HS-5 (cell line): ENCODE measurements at regions not wholly inside any gene's neighbourhood (a gene's known extent, or its start where the extent isn't known, plus 50 kb on each side); places are given as distances from the start of the nearest gene placed in this dataset.

Source experiments
- DNase-seq: peaks from one replicate; pipeline ENCODE4 v3.0.0-alpha.2; 2012; ENCODE audit warnings: low read depth

- no peak for DNase-seq
These were observed 202.9 kb upstream of the TNP1 start for GRCh38 chr2:217062768-217063167.

- DNase-seq, result no peak
These were observed 202.1 kb upstream of the TNP1 start for GRCh38 chr2:217061916-217062505.

- no peak for DNase-seq
These were observed 201.2 kb upstream of the TNP1 start for GRCh38 chr2:217060951-217061547.

- DNase-seq, result no peak
These were observed 200.7 kb upstream of the TNP1 start for GRCh38 chr2:217060516-217060915.

- no peak for DNase-seq
These were observed 199.2 kb upstream of the TNP1 start for GRCh38 chr2:217058791-217059755.

- no peak for DNase-seq
These were observed 197.9 kb upstream of the TNP1 start for GRCh38 chr2:217057773-217058172.

GRCh38 chr2:217055624-217056023 lies 195.8 kb upstream of the TNP1 start:
- no peak for DNase-seq

DNA sequence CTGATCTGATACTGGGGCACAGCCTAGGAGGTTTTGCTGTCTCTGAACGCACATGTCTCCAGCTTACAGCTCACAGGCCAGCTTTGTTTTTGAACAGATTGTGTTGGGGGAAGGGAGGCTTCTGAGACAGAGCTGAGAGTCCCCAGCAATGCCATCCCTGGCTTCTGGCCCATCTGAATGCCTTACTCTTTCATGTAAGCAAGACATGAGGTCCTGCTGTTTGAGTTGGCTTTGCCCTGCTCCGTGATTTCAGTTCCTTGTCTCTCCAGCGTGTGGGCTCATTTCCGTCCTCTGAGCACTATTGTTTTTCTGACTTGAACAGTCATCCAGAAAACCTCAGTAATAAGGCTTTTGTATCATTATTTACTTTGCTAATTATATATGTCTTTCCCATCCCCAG lies 194.9 kb upstream of the TNP1 start:
- DNase-seq, result no peak

- DNase-seq, result no peak
These were observed 193.2 kb upstream of the TNP1 start for GRCh38 chr2:217052856-217053577.

GRCh38 chr2:217051416-217051815 lies 191.6 kb upstream of the TNP1 start:
- DNase-seq, result no peak

DNA sequence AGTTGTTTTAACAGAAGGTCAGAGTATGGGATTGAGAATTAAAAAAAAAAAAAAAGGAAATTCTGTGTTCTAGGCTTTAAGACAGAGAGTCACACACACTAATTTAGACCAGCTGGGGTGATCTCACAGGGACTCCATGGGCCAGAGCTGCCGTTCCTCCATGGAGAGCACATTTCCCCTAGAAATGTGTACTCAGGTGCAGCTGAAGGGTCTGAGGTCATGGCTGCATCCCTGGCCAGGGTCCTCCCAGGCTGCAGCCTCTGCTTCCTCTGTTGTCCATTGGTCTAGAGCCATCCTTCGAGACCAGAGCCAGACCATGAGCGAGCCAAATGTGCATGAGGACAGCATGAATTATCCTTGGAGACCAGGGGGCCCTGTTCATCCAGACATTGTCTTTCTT lies 190.1 kb upstream of the TNP1 start:
- DNase-seq, result no peak

DNA sequence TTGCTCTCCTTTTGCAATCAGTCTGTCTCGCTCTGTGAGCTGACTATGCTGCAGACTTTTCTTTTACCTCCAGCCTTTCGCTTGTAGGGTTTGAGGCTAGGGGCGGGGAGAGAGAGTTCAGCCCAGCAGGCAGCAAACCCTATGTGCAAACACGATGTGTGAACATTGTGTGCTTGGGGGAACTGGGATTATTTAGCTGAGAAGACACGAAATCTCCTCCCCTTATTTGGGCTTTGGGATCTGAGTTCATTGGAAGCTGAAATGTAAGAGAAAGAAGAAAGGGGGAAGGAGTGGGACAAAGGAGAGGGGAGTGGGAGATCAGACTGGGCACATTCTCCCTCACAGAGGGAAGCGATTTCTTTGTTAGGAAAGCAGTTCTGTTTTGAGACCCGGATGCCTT lies 189.6 kb upstream of the TNP1 start:
- no peak for DNase-seq

DNA sequence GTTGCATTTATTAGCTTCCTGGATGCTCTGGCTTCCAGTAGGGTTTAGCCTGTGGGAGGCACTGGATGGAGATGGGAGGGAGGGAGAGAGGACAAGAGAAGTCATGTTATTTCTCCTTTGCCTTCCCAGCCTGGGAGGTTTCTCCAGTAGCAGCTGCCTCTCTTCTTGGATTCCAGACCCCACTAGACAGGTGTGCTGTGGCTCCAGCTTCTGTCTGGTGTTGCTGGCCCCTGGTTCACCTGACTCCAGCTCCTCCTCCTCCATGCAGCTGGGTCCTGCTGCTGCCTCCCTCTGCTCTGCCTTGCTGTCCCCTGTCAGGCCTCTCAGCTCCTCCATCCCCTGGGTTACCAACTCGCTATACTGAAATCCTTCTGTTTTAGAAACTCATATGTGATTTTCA lies 188.9 kb upstream of the TNP1 start:
- DNase-seq, result no peak

- no peak for DNase-seq
These were observed 187.8 kb upstream of the TNP1 start for GRCh38 chr2:217047631-217048030.

DNA sequence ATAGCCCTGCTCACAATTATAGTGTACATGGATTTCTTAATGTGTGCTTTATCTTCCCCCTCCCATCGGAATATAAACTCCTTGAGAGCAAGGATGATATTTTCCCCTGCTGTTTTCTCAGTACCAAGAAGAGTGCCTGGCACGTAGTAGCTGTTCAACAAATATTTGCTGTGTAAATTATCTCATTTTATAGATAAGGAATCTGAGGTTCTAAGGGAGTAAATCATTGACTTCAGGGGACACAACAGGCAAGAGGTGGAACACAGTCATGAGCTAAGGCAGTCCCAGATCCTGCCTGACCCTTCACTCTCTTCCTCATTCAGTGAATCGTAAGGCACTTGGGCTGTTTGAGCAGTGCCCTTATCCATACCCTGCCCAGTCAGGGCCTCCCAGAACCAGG lies 187.3 kb upstream of the TNP1 start:
- DNase-seq, result no peak

DNA sequence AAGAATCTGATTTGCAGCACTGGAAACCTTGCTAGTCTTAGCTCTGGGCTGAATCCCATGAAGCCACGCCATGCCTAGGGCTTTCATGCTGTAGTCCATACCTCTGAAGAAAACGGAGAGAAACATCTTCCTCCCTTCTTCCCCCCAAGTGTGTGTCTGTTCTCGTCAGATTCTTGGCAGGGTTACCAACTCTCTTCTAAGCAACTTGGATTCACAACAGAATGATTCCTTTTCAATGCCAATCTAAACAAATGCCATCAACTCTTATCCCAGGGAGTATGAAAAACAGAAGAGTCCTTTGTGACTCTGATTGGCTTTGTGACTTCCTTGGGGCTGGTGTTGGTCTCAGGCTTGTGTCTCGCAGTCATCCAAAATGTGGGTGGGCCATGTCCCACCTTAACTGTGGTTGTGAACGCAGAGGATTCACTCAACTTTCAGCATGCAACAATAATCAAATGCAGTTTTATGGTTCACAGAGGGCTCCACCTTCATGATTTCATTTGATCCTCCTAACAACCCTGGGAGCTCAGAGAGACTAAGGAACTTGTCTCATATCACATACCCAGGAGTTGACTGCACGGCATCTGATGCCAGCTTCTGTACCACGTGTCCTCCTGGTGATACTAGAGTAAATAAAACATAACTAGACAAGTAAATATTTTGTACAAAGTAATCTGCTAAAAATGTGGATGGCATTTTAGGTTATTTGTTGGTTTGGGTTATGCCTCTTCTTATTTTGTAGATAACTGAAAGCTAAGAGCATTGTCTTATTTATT lies 186.0 kb upstream of the TNP1 start:
- no peak for DNase-seq

GRCh38 chr2:217040099-217040498 lies 180.2 kb upstream of the TNP1 start:
- DNase-seq, result no peak

GRCh38 chr2:217038001-217038400 lies 178.1 kb upstream of the TNP1 start:
- DNase-seq, result no peak

DNA sequence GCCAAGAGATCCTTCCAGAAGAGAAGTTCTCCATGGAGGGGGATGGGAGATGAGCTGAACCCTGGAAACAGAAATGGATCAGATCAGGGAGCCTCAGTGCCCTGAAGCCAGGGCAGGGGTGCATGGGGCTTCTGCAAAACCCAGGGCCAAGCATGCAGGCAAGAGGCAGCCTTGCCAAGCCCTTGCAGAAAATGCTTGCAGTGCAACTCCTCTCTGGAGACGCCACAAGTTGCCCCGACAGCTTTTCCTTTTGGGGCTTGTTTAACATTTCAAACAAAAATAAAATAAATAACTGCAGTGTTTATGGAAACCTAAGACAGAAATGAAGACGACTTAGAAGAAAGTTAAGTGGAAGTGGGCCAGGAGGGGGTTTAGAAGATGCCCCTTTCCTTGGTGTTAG lies 177.5 kb upstream of the TNP1 start:
- no peak for DNase-seq

GRCh38 chr2:217035967-217036366 lies 176.1 kb upstream of the TNP1 start:
- DNase-seq, result no peak

- DNase-seq, result no peak
These were observed 173.3 kb upstream of the TNP1 start for GRCh38 chr2:217033186-217033585.

- DNase-seq, result no peak
These were observed 171.6 kb upstream of the TNP1 start for GRCh38 chr2:217031445-217031844.
